Stimulated activated naive CD4-positive, alpha-beta T cell (primary cell): ENCODE measurements at regions not wholly inside any gene's neighbourhood (a gene's known extent, or its start where the extent isn't known, plus 50 kb on each side); places are given as distances from the start of the nearest gene placed in this dataset.
"Not testable (repeated sequence)": the region's sequence is repeated elsewhere in the genome, so short reads cannot be mapped to it uniquely, and the experiment has no call there.

Source experiments
- DNase-seq, 6 experiments: peaks; one replicate each; lab custom pipeline; 2025; lab: John Stamatoyannopoulos, UW

- DNase-seq = no peak
These were observed 428.8 kb upstream of the TBL1XR1 start for GRCh38 chr3:177626045-177626444.

GRCh38 chr3:177628095-177628719 lies 430.9 kb upstream of the TBL1XR1 start:
- DNase-seq = not testable (repeated sequence)

- no peak for DNase-seq
These were observed 432.0 kb upstream of the TBL1XR1 start for GRCh38 chr3:177629276-177629675.

- no peak for DNase-seq
These were observed 436.5 kb upstream of the TBL1XR1 start for GRCh38 chr3:177633671-177634207.

- DNase-seq = not testable (repeated sequence)
These were observed 438.4 kb upstream of the TBL1XR1 start for GRCh38 chr3:177635601-177636106.

GRCh38 chr3:177640319-177640965 lies 443.2 kb upstream of the TBL1XR1 start:
- no peak for DNase-seq

GRCh38 chr3:177641206-177641605 lies 443.9 kb upstream of the TBL1XR1 start:
- no peak for DNase-seq

- no peak for DNase-seq
These were observed 444.9 kb upstream of the TBL1XR1 start for GRCh38 chr3:177642042-177642803.

GRCh38 chr3:177642804-177643125 lies 445.5 kb upstream of the TBL1XR1 start:
- DNase-seq = peak in 3 of 6 experiments; percentile 30 to 35 (median 35)

- DNase-seq = peak in 2 of 6 experiments; percentile 12 to 27
These were observed 449.5 kb upstream of the TBL1XR1 start for GRCh38 chr3:177646749-177647148.

- no peak for DNase-seq
These were observed 450.1 kb upstream of the TBL1XR1 start for GRCh38 chr3:177647341-177647740.

- no peak for DNase-seq
These were observed 450.6 kb upstream of the TBL1XR1 start for GRCh38 chr3:177647876-177648275.

- DNase-seq = no peak
These were observed 455.4 kb upstream of the TBL1XR1 start for GRCh38 chr3:177652556-177653291.

- DNase-seq = no peak
These were observed 460.0 kb upstream of the TBL1XR1 start for GRCh38 chr3:177657243-177657642.

- no peak for DNase-seq
These were observed 461.1 kb upstream of the TBL1XR1 start for GRCh38 chr3:177658354-177658753.

- not testable (repeated sequence) for DNase-seq
These were observed 467.3 kb upstream of the TBL1XR1 start for GRCh38 chr3:177664380-177665103.

GRCh38 chr3:177665122-177665808 lies 468.0 kb upstream of the TBL1XR1 start:
- no peak for DNase-seq

- no peak for DNase-seq
These were observed 475.1 kb upstream of the TBL1XR1 start for GRCh38 chr3:177672252-177672911.

GRCh38 chr3:177673112-177673914 lies 476.0 kb upstream of the TBL1XR1 start:
- no peak for DNase-seq
